ENCODE measurements at regions not wholly inside any gene's neighbourhood (a gene's known extent, or its start where the extent isn't known, plus 50 kb on each side); places are given as distances from the start of the nearest gene placed in this dataset.

- no peak for DNase-seq
Observed at GRCh38 chr7:36011588-36011965, 141.5 kb upstream of the EEPD1 start.

- DNase-seq = no peak
Observed at GRCh38 chr7:36013246-36014014, 139.6 kb upstream of the EEPD1 start.

- DNase-seq = no peak
Observed at GRCh38 chr7:36014961-36015360, 138.1 kb upstream of the EEPD1 start.

GRCh38 chr7:36015733-36016132, 137.3 kb upstream of the EEPD1 start:
- no peak for DNase-seq

- no peak for DNase-seq
Observed at GRCh38 chr7:36016648-36017047, 136.4 kb upstream of the EEPD1 start.

GRCh38 chr7:36017111-36017510, 135.9 kb upstream of the EEPD1 start:
- no peak for DNase-seq

- DNase-seq = no peak
Observed at GRCh38 chr7:36018816-36019484, 134.1 kb upstream of the EEPD1 start.

- DNase-seq = no peak
Observed at GRCh38 chr7:36019538-36019937, 133.5 kb upstream of the EEPD1 start.

GRCh38 chr7:36019980-36020379, 133.1 kb upstream of the EEPD1 start:
- DNase-seq = no peak

- DNase-seq = no peak
Observed at GRCh38 chr7:36021367-36021766, 131.7 kb upstream of the EEPD1 start.

GRCh38 chr7:36021917-36022550, 131.0 kb upstream of the EEPD1 start:
- DNase-seq = no peak

GRCh38 chr7:36023033-36023560, 130.0 kb upstream of the EEPD1 start:
- DNase-seq = no peak

- no peak for DNase-seq
Observed at GRCh38 chr7:36025190-36025589, 127.9 kb upstream of the EEPD1 start.

GRCh38 chr7:36029311-36029710, 123.7 kb upstream of the EEPD1 start:
- no peak for DNase-seq

- DNase-seq = no peak
Observed at GRCh38 chr7:36029853-36030515, 123.1 kb upstream of the EEPD1 start.

- no peak for DNase-seq
Observed at GRCh38 chr7:36032361-36032818, 120.7 kb upstream of the EEPD1 start.

- DNase-seq = no peak
Observed at GRCh38 chr7:36034020-36034419, 119.0 kb upstream of the EEPD1 start.

GRCh38 chr7:36035186-36035585, 117.9 kb upstream of the EEPD1 start:
- no peak for DNase-seq

- no peak for DNase-seq
Observed at GRCh38 chr7:36036590-36036989, 116.5 kb upstream of the EEPD1 start.

GRCh38 chr7:36037121-36037662, 115.9 kb upstream of the EEPD1 start:
- no peak for DNase-seq

GRCh38 chr7:36038063-36038721, 114.9 kb upstream of the EEPD1 start:
- no peak for DNase-seq

GRCh38 chr7:36039243-36039642, 113.8 kb upstream of the EEPD1 start:
- DNase-seq = no peak
